Posterior cingulate gyrus (tissue), 11 donors: ENCODE measurements at regions not wholly inside any gene's neighbourhood (a gene's known extent, or its start where the extent isn't known, plus 50 kb on each side); places are given as distances from the start of the nearest gene placed in this dataset.
A peak's percentile ranks its signal among the peaks of the same experiment; 100 is the strongest.

Experiments
- DNase-seq, 10 donors: peaks; one replicate each; pipeline versions ENCODE4 v3.0.0 to v3.0.0-alpha.2; 2020 to 2021; ENCODE audit warnings: mixed read lengths in 3 of 10
- intact Hi-C: fragments of 100-400 bp; cut with DNase I; formaldehyde crosslinking; loops from one replicate; pipeline ENCODE4 v1.15.1; 2023

- intact Hi-C loops = no loop called here
- DNase-seq = no peak
Measured at GRCh38 chr12:27382924-27383323, 50.3 kb downstream of the BMAL2 start.

- intact Hi-C loops = no loop called here
- peak in 8 of 10 donors; percentile 30 to 87 (median 60) for DNase-seq
Measured at GRCh38 chr12:27383429-27384260, 51.0 kb downstream of the BMAL2 start.

GRCh38 chr12:27384261-27384590 lies 51.6 kb downstream of the BMAL2 start:
- intact Hi-C loops = no loop called here
- no peak for DNase-seq

- DNase-seq = peak in 1 of 10 donors; percentile 67
- intact Hi-C loops = no loop called here
Measured at GRCh38 chr12:27385766-27386564, 53.3 kb downstream of the BMAL2 start.

- no peak for DNase-seq
- intact Hi-C loops = no loop called here
Measured at GRCh38 chr12:27387473-27387872, 54.8 kb downstream of the BMAL2 start.

GRCh38 chr12:27388650-27389049 lies 56.0 kb downstream of the BMAL2 start:
- DNase-seq = no peak
- intact Hi-C loops = no loop called here

GRCh38 chr12:27394676-27395075 lies 51.9 kb upstream of the SMCO2 start:
- DNase-seq = no peak

GRCh38 chr12:27396216-27396815 lies 50.2 kb upstream of the SMCO2 start:
- intact Hi-C loops = no loop called here
- peak in 9 of 10 donors; percentile 21 to 90 (median 60) for DNase-seq

More at GRCh38 chr12:27394676-27395075, 51.9 kb upstream of the SMCO2 start:
- intact Hi-C loops = no loop called here
